ENCODE measurements at regions not wholly inside any gene's neighbourhood (a gene's known extent, or its start where the extent isn't known, plus 50 kb on each side); places are given as distances from the start of the nearest gene placed in this dataset.

- no peak for DNase-seq
Measured at GRCh38 chr2:165033402-165033801, 78.1 kb upstream of the SLC38A11 start.

GRCh38 chr2:165032559-165032958 is 77.2 kb upstream of the SLC38A11 start:
- no peak for DNase-seq

GRCh38 chr2:165024199-165024598 is 68.9 kb upstream of the SLC38A11 start:
- no peak for DNase-seq

GRCh38 chr2:165022781-165023180 is 67.5 kb upstream of the SLC38A11 start:
- DNase-seq = no peak

GRCh38 chr2:165017966-165018596 is 62.8 kb upstream of the SLC38A11 start:
- no peak for DNase-seq

GRCh38 chr2:165016772-165017411 is 61.6 kb upstream of the SLC38A11 start:
- peak; percentile 29 for DNase-seq

- peak; percentile 60 for DNase-seq
Measured at GRCh38 chr2:165015052-165015642, 59.8 kb upstream of the SLC38A11 start.

GRCh38 chr2:165013944-165014619 is 58.8 kb upstream of the SLC38A11 start:
- DNase-seq = no peak

- DNase-seq = no peak
Measured at GRCh38 chr2:165011199-165011598, 55.9 kb upstream of the SLC38A11 start.

- no peak for DNase-seq
Measured at GRCh38 chr2:165010556-165010955, 55.2 kb upstream of the SLC38A11 start.

GRCh38 chr2:165009466-165009865 is 54.1 kb upstream of the SLC38A11 start:
- DNase-seq = no peak

- no peak for DNase-seq
Measured at GRCh38 chr2:165008730-165009315, 53.5 kb upstream of the SLC38A11 start.

- no peak for DNase-seq
Measured at GRCh38 chr2:165007161-165007744, 51.9 kb upstream of the SLC38A11 start.
